ENCODE measurements at regions not wholly inside any gene's neighbourhood (a gene's known extent, or its start where the extent isn't known, plus 50 kb on each side); places are given as distances from the start of the nearest gene placed in this dataset.

- FAIRE-seq (peak; percentile 48), DNase-seq (ENCODE audit: insufficient read length, low spot score) (no peak)
Observed at GRCh38 chr1:234755449-234755863, 145.5 kb upstream of the IRF2BP2 start.

- DNase-seq (ENCODE audit: insufficient read length, low spot score) (no peak), FAIRE-seq (no peak)
Observed at GRCh38 chr1:234753979-234754378, 144.0 kb upstream of the IRF2BP2 start.

GRCh38 chr1:234752927-234753326, 142.9 kb upstream of the IRF2BP2 start:
- no peak for FAIRE-seq
- DNase-seq (ENCODE audit: insufficient read length, low spot score) = no peak

- FAIRE-seq (no peak), DNase-seq (ENCODE audit: insufficient read length, low spot score) (no peak)
Observed at GRCh38 chr1:234751678-234752077, 141.7 kb upstream of the IRF2BP2 start.

- DNase-seq (ENCODE audit: insufficient read length, low spot score) (no peak), FAIRE-seq (no peak)
Observed at GRCh38 chr1:234750922-234751627, 141.1 kb upstream of the IRF2BP2 start.

- FAIRE-seq = no peak
- no peak for DNase-seq (ENCODE audit: insufficient read length, low spot score)
Observed at GRCh38 chr1:234748713-234749112, 138.7 kb upstream of the IRF2BP2 start.

- FAIRE-seq = no peak
Observed at GRCh38 chr1:234748066-234748465, 138.1 kb upstream of the IRF2BP2 start.

GRCh38 chr1:234746798-234747196, 136.8 kb upstream of the IRF2BP2 start:
- FAIRE-seq (no peak), DNase-seq (ENCODE audit: insufficient read length, low spot score) (no peak)

More at GRCh38 chr1:234748066-234748465, 138.1 kb upstream of the IRF2BP2 start:
- DNase-seq (ENCODE audit: insufficient read length, low spot score) = no peak

- peak; percentile 55 for FAIRE-seq
- DNase-seq (ENCODE audit: insufficient read length, low spot score) = peak; percentile 89
Observed at GRCh38 chr1:234745844-234746797, 136.1 kb upstream of the IRF2BP2 start.

GRCh38 chr1:234745276-234745675, 135.3 kb upstream of the IRF2BP2 start:
- DNase-seq (ENCODE audit: insufficient read length, low spot score) (no peak), FAIRE-seq (no peak)

GRCh38 chr1:234743791-234744611, 134.0 kb upstream of the IRF2BP2 start:
- DNase-seq (ENCODE audit: insufficient read length, low spot score) (no peak), FAIRE-seq (no peak)

GRCh38 chr1:234742622-234743021, 132.6 kb upstream of the IRF2BP2 start:
- DNase-seq (ENCODE audit: insufficient read length, low spot score) = no peak
- FAIRE-seq = no peak

GRCh38 chr1:234737967-234738314, 128.0 kb upstream of the IRF2BP2 start:
- DNase-seq (ENCODE audit: insufficient read length, low spot score) (no peak), FAIRE-seq (no peak)

- no peak for FAIRE-seq
- DNase-seq (ENCODE audit: insufficient read length, low spot score) = no peak
Observed at GRCh38 chr1:234735916-234736315, 125.9 kb upstream of the IRF2BP2 start.

- DNase-seq (ENCODE audit: insufficient read length, low spot score) = no peak
- FAIRE-seq = no peak
Observed at GRCh38 chr1:234735476-234735875, 125.5 kb upstream of the IRF2BP2 start.

GRCh38 chr1:234734869-234735268, 124.9 kb upstream of the IRF2BP2 start:
- FAIRE-seq = no peak
- no peak for DNase-seq (ENCODE audit: insufficient read length, low spot score)

- FAIRE-seq = no peak
- no peak for DNase-seq (ENCODE audit: insufficient read length, low spot score)
Observed at GRCh38 chr1:234734412-234734835, 124.4 kb upstream of the IRF2BP2 start.

GRCh38 chr1:234733427-234733826, 123.4 kb upstream of the IRF2BP2 start:
- DNase-seq (ENCODE audit: insufficient read length, low spot score) = no peak
- FAIRE-seq = no peak

- no peak for FAIRE-seq
Observed at GRCh38 chr1:234732671-234733390, 122.9 kb upstream of the IRF2BP2 start.

GRCh38 chr1:234732260-234732659, 122.3 kb upstream of the IRF2BP2 start:
- no peak for FAIRE-seq
- no peak for DNase-seq (ENCODE audit: insufficient read length, low spot score)

More at GRCh38 chr1:234732671-234733390, 122.9 kb upstream of the IRF2BP2 start:
- no peak for DNase-seq (ENCODE audit: insufficient read length, low spot score)

Data from HTR-8/SVneo (cell line).